ENCODE measurements at regions not wholly inside any gene's neighbourhood (a gene's known extent, or its start where the extent isn't known, plus 50 kb on each side); places are given as distances from the start of the nearest gene placed in this dataset.

- TF ChIP-seq EZH2 (IDR thresholded peaks at IDR 0.05; ENCODE audit: low read depth, unreplicated experiment): no peak
- TF ChIP-seq CTCF (conservative IDR thresholded peaks at IDR 0.05; ENCODE audit: low read depth in 2 of 2): no peak
- TF ChIP-seq, protein P1, sequence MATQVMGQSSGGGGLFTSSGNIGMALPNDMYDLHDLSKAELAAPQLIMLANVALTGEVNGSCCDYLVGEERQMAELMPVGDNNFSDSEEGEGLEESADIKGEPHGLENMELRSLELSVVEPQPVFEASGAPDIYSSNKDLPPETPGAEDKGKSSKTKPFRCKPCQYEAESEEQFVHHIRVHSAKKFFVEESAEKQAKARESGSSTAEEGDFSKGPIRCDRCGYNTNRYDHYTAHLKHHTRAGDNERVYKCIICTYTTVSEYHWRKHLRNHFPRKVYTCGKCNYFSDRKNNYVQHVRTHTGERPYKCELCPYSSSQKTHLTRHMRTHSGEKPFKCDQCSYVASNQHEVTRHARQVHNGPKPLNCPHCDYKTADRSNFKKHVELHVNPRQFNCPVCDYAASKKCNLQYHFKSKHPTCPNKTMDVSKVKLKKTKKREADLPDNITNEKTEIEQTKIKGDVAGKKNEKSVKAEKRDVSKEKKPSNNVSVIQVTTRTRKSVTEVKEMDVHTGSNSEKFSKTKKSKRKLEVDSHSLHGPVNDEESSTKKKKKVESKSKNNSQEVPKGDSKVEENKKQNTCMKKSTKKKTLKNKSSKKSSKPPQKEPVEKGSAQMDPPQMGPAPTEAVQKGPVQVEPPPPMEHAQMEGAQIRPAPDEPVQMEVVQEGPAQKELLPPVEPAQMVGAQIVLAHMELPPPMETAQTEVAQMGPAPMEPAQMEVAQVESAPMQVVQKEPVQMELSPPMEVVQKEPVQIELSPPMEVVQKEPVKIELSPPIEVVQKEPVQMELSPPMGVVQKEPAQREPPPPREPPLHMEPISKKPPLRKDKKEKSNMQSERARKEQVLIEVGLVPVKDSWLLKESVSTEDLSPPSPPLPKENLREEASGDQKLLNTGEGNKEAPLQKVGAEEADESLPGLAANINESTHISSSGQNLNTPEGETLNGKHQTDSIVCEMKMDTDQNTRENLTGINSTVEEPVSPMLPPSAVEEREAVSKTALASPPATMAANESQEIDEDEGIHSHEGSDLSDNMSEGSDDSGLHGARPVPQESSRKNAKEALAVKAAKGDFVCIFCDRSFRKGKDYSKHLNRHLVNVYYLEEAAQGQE (IDR thresholded peaks at IDR 0.05; ENCODE audit: unreplicated experiment): no peak
- no peak for TF ChIP-seq POLR2AphosphoS5 (IDR thresholded peaks at IDR 0.05; ENCODE audit: low read depth)
- no peak for TF ChIP-seq ETS1 (IDR thresholded peaks at IDR 0.05)
- no peak for TF ChIP-seq EZH2phosphoT487 (IDR thresholded peaks at IDR 0.05; ENCODE audit: unreplicated experiment)
These were observed 85.9 kb upstream of the SLC25A33 start for GRCh38 chr1:9453375-9453774.

Measured in GM23338 (cell line).